ENCODE measurements at regions not wholly inside any gene's neighbourhood (a gene's known extent, or its start where the extent isn't known, plus 50 kb on each side); places are given as distances from the start of the nearest gene placed in this dataset.
"Not testable (repeated sequence)": the region's sequence is repeated elsewhere in the genome, so short reads cannot be mapped to it uniquely, and the experiment has no call there.

DNA sequence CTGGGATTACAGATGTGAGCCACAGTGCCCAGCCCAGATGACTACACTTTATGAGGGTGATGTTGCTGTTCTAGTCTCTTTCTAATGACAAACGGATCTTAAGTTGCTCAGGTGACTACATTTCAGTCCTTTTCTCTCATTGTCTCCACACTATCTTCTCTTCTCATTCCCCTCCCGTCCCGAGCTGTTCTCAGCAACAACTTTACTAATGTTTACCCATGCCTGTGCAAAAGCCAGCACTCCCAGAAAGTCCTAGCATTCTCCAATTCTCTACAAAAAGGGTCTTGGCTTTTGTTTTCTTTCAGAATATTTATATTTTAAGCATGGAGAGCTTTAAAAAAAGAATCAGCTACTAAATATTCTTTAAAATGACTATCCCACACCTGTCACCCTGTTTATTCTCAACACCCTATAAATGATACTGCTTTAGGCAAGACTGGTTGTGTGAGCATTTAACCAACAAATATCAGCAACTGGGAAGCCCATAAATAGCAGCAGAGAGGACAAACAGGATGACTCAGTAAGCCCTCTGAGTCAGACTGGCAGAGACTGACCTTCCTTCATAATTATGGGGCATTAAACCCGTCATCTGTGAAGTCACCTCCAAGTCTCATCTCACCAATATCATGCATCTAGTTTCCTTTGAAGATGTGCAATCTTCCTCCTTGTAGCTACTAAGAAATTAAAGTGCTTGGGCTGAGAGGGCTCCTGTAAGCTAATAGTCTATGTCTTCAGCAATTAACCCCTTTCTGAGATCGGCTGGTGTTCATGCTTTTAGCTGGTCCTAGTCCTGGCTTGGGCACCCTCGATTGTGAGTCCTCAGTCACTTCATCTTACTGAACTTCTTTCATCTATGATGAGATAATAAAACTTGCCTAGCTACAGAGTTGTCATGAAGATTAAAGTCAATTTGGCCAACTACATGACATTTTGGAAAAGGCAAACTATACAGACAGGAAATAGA, 72.6 kb upstream of the KIF2A start:
- H3K4me3 ChIP-seq; FAIRE-seq; H3K9me3 ChIP-seq; POLR2A ChIA-PET; H3K4me1 ChIP-seq; TF ChIP-seq FOSL2 (IDR thresholded peaks at IDR 0.05): not testable (repeated sequence)
- peak; percentile 70 for TF ChIP-seq FOSL2 (CRISPR knock-in tag; IDR thresholded peaks at IDR 0.05)
- peak overlapping the region in 1 of 2 experiments; percentile 39; a peak in 1 of 6 replicates for H3K27ac ChIP-seq
- H3K4me2 ChIP-seq = peak overlapping the region; percentile 30
- CTCF ChIA-PET = interaction anchor here (1.2 kb wide), 1 partner anchor 90 kb away, joined by 3 read pairs; no protein-coding TSS in a partner anchor
- peak; percentile 87 to 95; a peak in 5 of 6 replicates for ATAC-seq
- 27% methylated on average over 6 of the region's 6 CpGs for WGBS (ENCODE audit: missing lambda C conversion rate)
- peak in 1 of 2 experiments; percentile 58 for DNase-seq (ENCODE audit: low read depth in 1 of 2, low spot score in 1 of 2)

DNA sequence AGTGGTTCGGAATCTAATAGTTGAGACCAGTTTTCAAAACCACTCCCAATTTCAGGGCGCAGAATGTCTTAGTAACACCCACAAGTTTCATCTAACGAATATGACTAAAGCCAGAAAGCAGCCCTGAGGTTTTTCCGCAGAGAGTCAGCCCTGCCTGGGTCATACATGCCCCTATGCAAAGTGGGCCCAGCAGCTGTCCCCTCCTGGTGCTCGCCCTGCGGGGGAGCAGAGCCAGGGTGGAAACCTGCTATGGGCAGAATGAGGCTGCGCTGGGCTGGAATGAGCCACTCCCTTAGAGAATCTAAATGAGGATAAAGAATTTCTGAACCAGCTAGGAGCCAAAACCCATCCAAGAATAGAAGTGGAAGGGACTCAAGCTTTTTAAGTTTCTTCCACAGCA, 69.4 kb upstream of the KIF2A start:
- FAIRE-seq; H3K4me1 ChIP-seq; CTCF ChIA-PET; H3K4me2 ChIP-seq; POLR2A ChIA-PET; H3K27ac ChIP-seq; ATAC-seq; H3K4me3 ChIP-seq; H3K9me3 ChIP-seq; DNase-seq (ENCODE audit: low read depth in 1 of 2, low spot score in 1 of 2): not testable (repeated sequence)
- WGBS (ENCODE audit: missing lambda C conversion rate) = 89% methylated on average over 7 of the region's 7 CpGs

DNA sequence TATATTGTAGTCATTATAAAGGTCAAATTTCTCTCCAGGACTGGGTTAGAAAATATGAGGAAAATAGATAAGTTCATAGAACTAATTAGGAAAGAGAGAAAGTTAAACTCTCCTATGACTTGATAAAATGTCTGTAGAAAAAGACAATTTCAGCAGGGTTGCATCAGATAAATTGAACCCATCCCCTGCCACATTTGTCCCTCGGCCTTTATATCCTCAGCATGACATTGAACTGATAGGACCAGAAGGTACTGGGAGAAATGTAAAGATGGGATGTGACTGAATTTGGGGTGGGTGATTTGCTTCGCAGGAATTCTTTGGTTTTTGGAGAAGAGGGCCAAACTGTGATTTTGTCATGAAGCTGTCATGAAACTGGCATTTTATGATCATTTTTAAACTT, 68.1 kb upstream of the KIF2A start:
- H3K27ac ChIP-seq; POLR2A ChIA-PET; DNase-seq (ENCODE audit: low read depth in 1 of 2, low spot score in 1 of 2); ATAC-seq; H3K4me1 ChIP-seq; H3K4me2 ChIP-seq; H3K4me3 ChIP-seq; H3K9me3 ChIP-seq; FAIRE-seq; CTCF ChIA-PET: not testable (repeated sequence)
- WGBS (ENCODE audit: missing lambda C conversion rate) = 75% methylated on average over 2 of the region's 2 CpGs

DNA sequence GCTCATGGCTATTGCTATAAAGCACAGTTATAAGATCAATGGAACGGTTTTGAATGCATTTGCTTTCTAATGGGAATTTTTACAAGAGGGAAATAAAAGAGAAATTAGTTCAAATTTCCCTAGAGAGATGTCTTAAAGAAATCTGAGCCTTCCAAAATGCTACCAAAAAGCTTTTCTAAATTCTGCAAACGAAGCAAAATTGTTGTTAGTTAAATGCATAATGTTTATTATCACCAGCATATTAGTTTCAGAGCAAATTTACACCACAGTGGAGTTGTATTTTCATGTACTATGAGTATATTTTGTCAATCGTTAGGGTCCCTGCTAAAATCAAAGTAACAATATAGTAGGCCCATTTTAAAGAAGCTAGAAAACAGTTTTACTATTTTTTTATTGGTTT, 67.4 kb upstream of the KIF2A start:
- CTCF ChIA-PET; ATAC-seq; H3K4me2 ChIP-seq; POLR2A ChIA-PET; H3K9me3 ChIP-seq; DNase-seq (ENCODE audit: low read depth in 1 of 2, low spot score in 1 of 2); H3K4me3 ChIP-seq; FAIRE-seq; H3K27ac ChIP-seq; H3K4me1 ChIP-seq: not testable (repeated sequence)
- 40% methylated on average over 3 of the region's 3 CpGs for WGBS (ENCODE audit: missing lambda C conversion rate)

DNA sequence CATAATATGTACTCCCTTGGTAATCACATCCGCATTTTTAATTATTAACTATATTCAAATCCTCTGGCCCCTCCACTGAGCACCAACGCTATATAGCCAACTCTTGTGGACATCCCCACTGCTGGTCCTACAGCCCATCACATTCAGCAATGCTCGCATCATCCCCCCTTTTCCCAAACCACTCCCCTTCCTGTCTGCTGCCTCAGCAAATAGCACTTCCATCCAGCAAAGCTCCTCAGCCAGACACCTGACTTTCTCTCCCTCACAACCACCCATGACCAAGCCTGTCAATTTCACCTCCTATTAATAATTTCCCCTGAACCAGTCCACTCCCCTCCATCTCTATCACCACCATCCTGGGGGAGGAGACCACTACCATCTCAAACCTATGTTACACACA, 65.5 kb upstream of the KIF2A start:
- whole genome bisulfite sequencing (ENCODE audit: missing lambda C conversion rate) = 83% methylated on average over 3 of the region's 3 CpGs
- DNase-seq (ENCODE audit: low read depth in 1 of 2, low spot score in 1 of 2); H3K27ac ChIP-seq; ATAC-seq; H3K9me3 ChIP-seq; H3K4me1 ChIP-seq; H3K4me2 ChIP-seq; FAIRE-seq; CTCF ChIA-PET; H3K4me3 ChIP-seq; POLR2A ChIA-PET: not testable (repeated sequence)

DNA sequence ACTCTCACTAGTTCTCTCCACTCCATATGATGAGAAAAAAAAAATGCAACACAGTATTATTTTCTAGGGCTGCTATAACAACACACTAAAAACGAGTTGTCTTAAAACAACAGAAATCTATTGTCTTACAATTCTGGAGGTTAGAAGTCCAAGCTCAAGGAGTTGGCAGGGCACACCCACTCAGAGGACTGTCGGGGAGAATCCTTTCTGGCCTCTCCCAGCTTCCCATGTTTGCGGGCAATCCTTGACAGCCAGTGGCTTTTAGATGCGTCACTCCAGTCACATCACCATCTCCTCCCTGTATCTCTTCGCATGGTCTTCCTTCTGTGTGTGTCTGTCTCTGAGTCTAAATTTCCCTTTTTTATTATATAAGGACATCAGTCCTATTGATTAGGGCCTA, 64.0 kb upstream of the KIF2A start:
- not testable (repeated sequence) for ATAC-seq, H3K4me3 ChIP-seq

DNA sequence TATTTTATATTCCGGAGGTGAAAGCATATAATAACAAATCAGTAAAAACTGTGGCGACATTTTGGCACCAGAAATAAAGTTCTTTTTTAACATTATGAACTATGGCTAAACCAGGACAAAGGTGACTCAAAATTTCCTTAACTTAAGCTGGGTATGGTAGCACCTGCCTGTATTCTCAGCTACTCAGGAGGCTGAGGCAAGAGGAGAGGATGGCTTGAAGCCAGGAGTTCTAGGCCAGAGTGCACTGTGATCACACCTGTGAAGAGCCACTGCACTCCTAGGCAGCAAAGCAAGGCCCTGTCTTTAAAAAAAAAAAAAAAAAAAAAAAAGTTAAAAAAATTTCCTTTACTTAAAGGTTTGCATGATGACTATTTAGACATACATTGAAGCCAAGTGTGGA, 63.0 kb upstream of the KIF2A start:
- CTCF ChIA-PET; POLR2A ChIA-PET; FAIRE-seq; ATAC-seq; DNase-seq (ENCODE audit: low read depth in 1 of 2, low spot score in 1 of 2); H3K4me3 ChIP-seq; H3K9me3 ChIP-seq; H3K4me1 ChIP-seq; H3K27ac ChIP-seq; H3K4me2 ChIP-seq: not testable (repeated sequence)
- 87% methylated on average over 2 of the region's 2 CpGs for WGBS (ENCODE audit: missing lambda C conversion rate)

More for the DNA sequence above, 64.0 kb upstream of the KIF2A start:
- H3K4me1 ChIP-seq; H3K4me2 ChIP-seq; POLR2A ChIA-PET; CTCF ChIA-PET; H3K27ac ChIP-seq; DNase-seq (ENCODE audit: low read depth in 1 of 2, low spot score in 1 of 2); FAIRE-seq; H3K9me3 ChIP-seq: not testable (repeated sequence)
- 71% methylated on average over 5 of the region's 5 CpGs for WGBS (ENCODE audit: missing lambda C conversion rate)

DNA sequence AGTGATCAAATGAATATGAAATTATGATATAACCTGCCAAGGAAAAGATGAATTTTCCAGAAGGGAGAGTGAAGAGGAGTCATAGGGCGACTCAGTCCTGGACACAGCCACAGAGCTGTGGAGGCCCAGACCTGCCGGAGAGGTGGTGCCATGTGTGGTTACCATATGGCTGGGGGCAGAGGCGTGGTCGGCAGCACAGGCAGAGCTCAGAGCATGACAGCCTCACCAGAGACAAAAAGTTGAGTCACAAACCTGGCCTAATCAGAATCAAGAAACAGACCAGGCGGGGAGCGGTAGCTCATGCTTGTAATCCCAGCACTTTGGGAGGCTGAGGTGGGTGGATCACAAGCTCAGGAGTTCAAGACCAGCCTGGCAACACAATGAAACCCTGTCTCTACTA, 57.8 kb upstream of the KIF2A start:
- H3K4me2 ChIP-seq; ATAC-seq; H3K4me3 ChIP-seq; POLR2A ChIA-PET; H3K4me1 ChIP-seq; DNase-seq (ENCODE audit: low read depth in 1 of 2, low spot score in 1 of 2); H3K27ac ChIP-seq; H3K9me3 ChIP-seq; FAIRE-seq: not testable (repeated sequence)
- 73% methylated on average over 6 of the region's 6 CpGs for WGBS (ENCODE audit: missing lambda C conversion rate)
- CTCF ChIA-PET = interaction anchor here (0.6 kb wide), 1 partner anchor 27 kb away, joined by 3 read pairs; no protein-coding TSS in a partner anchor

DNA sequence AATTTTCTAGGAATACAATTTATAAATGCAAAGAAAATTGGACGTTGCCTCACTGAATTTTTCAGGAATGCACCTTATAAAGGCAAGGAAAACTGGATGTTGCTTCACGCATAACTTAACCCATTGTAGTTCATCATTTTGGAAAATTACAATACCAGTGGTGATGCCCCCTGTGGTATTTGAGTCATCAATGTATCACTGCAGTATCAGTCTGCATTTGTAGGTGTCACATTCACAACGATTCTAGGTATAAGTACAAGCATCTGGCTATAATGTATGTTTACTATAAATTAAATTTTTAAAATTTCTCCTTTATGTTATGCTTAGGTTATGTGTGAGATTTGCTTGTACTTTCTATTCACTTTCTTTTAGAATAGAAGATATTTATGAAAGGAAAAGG, 55.9 kb upstream of the KIF2A start:
- H3K9me3 ChIP-seq; H3K4me1 ChIP-seq; H3K4me3 ChIP-seq; DNase-seq (ENCODE audit: low read depth in 1 of 2, low spot score in 1 of 2); H3K27ac ChIP-seq; POLR2A ChIA-PET; FAIRE-seq; H3K4me2 ChIP-seq; ATAC-seq; CTCF ChIA-PET: not testable (repeated sequence)
- WGBS (ENCODE audit: missing lambda C conversion rate) = 46% methylated on average over 3 of the region's 3 CpGs

DNA sequence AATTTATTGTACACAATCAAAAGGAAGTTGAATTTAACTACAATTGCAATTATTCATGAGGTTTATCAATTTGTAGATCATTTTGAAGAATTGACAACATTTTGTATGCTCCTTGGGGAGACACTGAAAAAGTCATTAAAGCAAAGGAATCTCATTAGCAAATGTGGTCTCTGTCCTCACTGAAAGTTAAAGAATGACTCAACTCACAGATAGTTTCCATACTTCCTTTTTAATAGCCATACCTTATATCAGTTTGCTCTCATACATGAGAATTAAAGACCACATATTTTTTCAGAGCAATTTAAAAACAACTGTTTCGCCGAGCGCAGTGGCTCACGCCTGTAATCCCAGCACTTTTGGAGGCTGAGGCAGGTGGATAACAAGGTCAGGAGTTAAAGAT, 55.1 kb upstream of the KIF2A start:
- FAIRE-seq; DNase-seq (ENCODE audit: low read depth in 1 of 2, low spot score in 1 of 2); POLR2A ChIA-PET; H3K4me1 ChIP-seq; H3K4me3 ChIP-seq; H3K27ac ChIP-seq; H3K4me2 ChIP-seq; ATAC-seq; CTCF ChIA-PET; H3K9me3 ChIP-seq: not testable (repeated sequence)
- 85% methylated on average over 4 of the region's 4 CpGs for WGBS (ENCODE audit: missing lambda C conversion rate)

DNA sequence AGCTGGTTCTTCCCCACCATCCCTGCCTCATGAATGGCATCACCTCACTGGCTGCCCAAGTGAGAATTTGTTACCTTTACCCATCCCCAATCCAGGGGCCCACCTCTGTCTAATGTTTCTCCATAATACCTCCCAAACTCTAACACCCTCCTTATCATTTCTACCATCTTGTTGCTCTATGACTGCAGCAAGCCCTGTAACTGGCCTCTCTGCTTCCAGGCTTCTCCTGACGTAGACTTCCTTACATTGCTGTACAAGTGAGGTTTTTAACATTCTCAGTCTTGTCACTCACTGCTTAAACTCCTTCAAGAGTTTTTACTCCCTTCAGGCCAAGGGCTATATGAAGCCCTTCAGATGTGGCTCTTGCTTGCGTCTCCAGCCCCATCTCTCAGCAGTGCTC, 53.5 kb upstream of the KIF2A start:
- ATAC-seq; CTCF ChIA-PET; H3K27ac ChIP-seq; POLR2A ChIA-PET; H3K4me3 ChIP-seq; H3K4me1 ChIP-seq; H3K4me2 ChIP-seq; DNase-seq (ENCODE audit: low read depth in 1 of 2, low spot score in 1 of 2); FAIRE-seq; H3K9me3 ChIP-seq: not testable (repeated sequence)
- WGBS (ENCODE audit: missing lambda C conversion rate) = 88% methylated on average over 2 of the region's 2 CpGs
